ENCODE measurements at regions not wholly inside any gene's neighbourhood (a gene's known extent, or its start where the extent isn't known, plus 50 kb on each side); places are given as distances from the start of the nearest gene placed in this dataset.

- no peak for DNase-seq (ENCODE audit: low read depth in 4 of 4, low spot score in 3 of 4)
Measured at GRCh38 chr2:62447411-62447810, 58.6 kb downstream of the TMEM17 start.

GRCh38 chr2:62446491-62446890, 59.5 kb downstream of the TMEM17 start:
- no peak for DNase-seq (ENCODE audit: low read depth in 4 of 4, low spot score in 3 of 4)

GRCh38 chr2:62443886-62444285, 62.1 kb downstream of the TMEM17 start:
- no peak for DNase-seq (ENCODE audit: low read depth in 4 of 4, low spot score in 3 of 4)

GRCh38 chr2:62443471-62443870, 62.5 kb downstream of the TMEM17 start:
- DNase-seq (ENCODE audit: low read depth in 4 of 4, low spot score in 3 of 4) = no peak

DNA sequence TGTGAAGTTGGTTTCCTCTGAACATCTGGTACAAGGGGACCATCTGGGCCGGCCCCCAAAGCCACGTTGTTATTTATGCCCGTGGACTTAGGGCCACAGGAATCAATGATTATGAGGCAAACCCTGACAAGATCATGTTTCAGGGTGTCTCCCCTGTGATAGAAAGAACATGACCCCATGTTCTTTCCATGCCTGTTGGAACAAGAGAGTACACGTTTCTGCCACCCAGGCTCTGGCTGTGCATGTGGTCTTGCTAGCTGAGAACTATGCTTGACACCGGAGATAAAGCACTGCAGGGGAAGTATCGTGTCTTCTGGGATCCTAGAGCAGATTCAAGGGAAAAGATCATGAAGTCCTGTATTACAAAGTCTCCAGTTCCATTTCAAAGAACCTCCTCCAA, 64.2 kb downstream of the TMEM17 start:
- no peak for DNase-seq (ENCODE audit: low read depth in 4 of 4, low spot score in 3 of 4)

DNA sequence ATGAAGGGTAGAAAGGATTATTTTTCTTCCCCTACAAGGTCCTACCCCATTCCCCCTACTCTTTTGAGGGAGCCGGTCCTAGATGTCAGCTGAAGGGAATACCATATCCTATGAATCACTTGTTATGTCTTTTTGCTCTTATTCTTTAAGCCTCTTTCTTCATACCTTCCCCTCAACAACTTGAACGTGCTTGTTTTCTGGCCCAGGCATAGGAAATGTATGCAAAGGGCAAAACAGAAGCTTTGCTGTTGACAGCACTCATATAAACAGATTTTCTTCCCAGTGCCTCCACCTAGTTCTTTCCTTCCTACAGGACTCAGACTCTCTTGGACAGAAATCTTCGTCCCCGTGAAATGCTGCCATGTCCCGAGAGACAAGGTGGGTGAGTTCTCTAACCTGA, 64.6 kb downstream of the TMEM17 start:
- no peak for DNase-seq (ENCODE audit: low read depth in 4 of 4, low spot score in 3 of 4)

- DNase-seq (ENCODE audit: low read depth in 4 of 4, low spot score in 3 of 4) = no peak
Measured at GRCh38 chr2:62440281-62440946, 65.6 kb downstream of the TMEM17 start.

DNA sequence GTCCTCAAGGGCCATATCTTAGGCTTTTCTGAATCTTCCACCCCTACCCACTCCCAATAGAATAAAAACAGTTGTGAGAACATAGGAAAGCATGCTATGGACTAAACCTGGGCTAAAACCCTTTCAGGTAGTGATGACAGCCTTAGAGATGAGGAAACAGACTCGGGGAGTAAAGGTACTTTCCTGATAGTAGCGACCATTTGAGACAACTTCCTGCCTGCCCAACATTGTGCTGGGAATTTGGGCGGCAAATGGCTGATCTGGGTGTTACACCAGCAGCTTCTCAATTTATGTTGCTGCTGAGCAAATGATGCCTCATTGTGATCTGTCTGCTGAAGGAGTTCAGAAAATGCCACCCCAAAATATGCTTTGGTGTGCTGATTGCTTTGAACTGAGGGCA, 66.6 kb downstream of the TMEM17 start:
- no peak for DNase-seq (ENCODE audit: low read depth in 4 of 4, low spot score in 3 of 4)

DNA sequence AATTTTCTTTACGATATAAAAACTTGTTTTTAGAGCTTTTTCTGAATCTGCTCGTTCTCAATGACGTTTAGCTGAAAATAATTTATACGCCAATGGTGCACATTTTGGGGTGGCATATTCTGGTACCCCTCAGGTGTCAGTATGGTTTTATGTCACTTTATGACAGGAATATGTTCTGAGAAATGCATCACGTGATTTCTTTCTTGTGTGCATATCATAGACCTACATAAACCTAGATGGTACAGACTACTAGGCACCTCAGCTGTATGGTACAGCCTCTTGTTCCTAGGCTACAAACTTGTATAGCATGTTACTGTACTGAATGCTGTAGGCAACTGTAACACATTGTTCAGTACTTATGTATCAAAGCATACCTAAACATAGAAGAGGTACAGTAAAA, 68.2 kb downstream of the TMEM17 start:
- DNase-seq (ENCODE audit: low read depth in 4 of 4, low spot score in 3 of 4) = no peak

- no peak for DNase-seq (ENCODE audit: low read depth in 4 of 4, low spot score in 3 of 4)
Measured at GRCh38 chr2:62435720-62436119, 70.3 kb downstream of the TMEM17 start.

- no peak for DNase-seq (ENCODE audit: low read depth in 4 of 4, low spot score in 3 of 4)
Measured at GRCh38 chr2:62432407-62432806, 73.6 kb downstream of the TMEM17 start.

DNA sequence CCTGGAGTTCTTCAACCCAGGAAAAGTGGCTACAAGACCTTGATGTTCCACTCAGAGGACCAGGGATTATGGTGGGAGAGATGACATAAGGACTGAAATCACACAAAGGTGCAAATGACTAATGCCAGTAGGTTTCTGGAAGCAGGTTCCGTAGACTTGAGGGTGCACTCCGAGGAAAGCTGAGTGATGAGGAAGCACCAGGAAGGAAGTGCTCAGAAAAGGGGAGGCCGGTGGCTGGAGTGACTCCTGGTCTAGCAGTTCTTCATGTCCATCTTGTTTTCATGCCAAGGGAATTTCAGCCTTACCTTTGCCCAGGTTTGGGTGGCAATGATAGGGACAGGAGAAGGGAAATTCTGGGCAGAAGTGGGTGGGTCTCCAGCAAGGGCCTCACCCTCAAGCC, 74.5 kb downstream of the TMEM17 start:
- no peak for DNase-seq (ENCODE audit: low read depth in 4 of 4, low spot score in 3 of 4)

- DNase-seq (ENCODE audit: low read depth in 4 of 4, low spot score in 3 of 4) = no peak
Measured at GRCh38 chr2:62430146-62430545, 75.8 kb downstream of the TMEM17 start.

DNA sequence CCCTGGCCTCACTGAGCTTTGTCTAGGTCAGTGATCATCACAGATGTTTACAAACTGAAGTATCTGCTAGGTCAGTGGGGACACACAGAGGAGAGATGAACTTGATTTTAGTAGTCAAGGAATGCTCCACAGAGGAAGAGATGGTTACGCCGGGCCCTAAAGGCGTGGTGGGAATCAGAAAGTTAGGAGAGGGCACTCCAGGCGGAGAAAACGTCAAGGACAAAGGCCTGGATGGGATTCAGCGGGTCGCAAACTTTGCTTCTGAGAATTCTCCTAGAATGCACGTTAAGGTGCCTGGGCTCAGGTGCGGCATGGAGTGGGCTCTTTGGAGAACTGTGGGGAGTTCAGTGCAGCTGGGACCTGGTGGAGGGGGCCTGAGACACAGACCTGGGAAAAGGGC, 78.8 kb downstream of the TMEM17 start:
- no peak for DNase-seq (ENCODE audit: low read depth in 4 of 4, low spot score in 3 of 4)

DNA sequence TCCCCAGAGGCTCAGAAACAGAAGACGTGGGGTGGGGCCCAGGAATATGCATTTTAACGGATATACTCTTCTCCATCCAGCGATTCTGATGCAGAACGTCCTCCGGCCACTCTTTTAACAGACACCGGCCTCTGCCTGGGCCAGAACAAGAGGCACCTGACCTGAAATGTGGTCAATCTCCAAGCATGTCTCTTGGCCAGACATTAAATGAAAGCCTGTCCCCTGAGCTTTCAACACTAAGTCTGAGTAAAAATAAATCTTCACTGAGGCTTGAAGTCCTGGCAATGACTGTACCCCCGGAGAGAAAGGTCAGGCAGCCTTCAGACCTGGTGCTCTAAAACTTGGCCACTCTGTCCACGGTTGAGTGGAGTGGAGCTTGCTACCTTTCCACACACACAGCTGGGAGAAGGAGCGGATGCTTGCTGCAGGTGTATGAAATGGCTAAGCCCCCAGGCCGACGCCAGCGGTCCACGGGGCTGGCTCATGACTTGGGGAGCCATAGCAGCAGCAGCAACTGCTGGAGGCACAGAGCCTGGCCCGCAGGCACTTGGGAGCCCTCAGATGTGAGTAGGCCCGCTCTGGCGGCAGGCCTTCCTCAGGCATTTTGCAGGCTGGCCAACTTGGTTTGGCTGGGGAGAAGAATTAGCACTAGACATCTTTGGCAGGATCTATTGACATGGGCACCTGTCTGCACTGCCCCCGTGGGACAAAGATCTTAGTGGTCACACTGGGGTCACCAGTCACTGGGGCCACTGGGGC, 79.7 kb downstream of the TMEM17 start:
- no peak for DNase-seq (ENCODE audit: low read depth in 4 of 4, low spot score in 3 of 4)

DNA sequence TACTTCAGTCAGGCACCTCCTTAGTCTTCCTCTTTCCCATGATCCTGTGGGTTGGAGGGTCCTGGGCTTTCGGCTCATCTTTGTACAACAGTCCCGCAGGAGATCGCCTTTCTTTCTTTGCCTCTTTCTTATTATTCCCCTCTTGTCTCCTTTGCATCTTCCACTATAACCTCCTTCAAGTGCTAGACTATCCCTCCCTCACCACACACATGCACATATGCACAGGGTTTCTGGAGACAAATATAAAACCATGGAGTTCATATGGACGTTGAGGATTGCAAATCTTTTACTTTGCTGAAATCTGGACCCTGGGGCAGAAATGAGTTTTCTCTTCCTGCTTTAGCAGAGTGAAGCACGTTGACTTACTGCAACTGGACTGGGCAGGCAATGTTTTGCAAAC, 80.3 kb downstream of the TMEM17 start:
- no peak for DNase-seq (ENCODE audit: low read depth in 4 of 4, low spot score in 3 of 4)

GRCh38 chr2:62424899-62425298, 81.1 kb downstream of the TMEM17 start:
- no peak for DNase-seq (ENCODE audit: low read depth in 4 of 4, low spot score in 3 of 4)

- no peak for DNase-seq (ENCODE audit: low read depth in 4 of 4, low spot score in 3 of 4)
Measured at GRCh38 chr2:62423883-62424458, 82.0 kb downstream of the TMEM17 start.

DNA sequence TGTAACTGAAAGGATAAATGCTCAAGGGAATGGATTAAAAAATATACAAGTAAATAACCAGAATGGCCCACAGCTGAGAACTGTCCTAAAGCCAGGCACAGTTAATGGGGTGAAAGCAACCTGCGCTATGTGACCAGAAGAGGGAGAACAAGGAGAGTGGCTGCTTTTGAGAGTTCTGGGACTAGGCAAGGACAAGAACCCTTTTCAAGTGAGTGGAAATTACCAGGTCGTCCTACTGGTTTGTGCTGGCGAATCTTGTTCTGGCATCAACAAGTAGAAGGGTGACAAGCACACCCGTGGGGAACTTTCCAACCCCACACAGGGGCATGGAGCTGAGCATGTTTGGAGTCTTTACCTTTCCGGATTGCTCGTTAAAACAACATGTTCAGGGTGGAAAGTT, 82.8 kb downstream of the TMEM17 start:
- DNase-seq (ENCODE audit: low read depth in 4 of 4, low spot score in 3 of 4) = no peak

DNA sequence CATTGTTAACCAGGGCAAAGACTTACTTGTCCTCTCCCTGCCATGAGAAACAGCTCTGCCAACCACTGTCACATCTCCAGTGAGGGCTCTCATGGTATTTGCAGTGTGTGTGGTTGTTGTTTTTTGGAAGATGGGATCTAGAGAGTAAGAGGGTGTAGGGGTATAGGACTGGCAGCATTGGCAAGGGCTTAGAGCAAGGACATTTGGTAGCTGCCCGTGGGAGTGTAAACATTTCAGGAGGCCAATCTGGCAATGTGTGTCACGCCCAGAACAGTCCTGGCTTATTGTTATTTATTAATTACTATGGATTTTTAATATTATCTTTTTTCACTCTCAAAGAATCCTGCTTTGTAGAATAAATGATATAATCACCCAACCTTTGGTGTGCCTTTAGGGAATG, 90.5 kb downstream of the TMEM17 start:
- no peak for DNase-seq (ENCODE audit: low read depth in 4 of 4, low spot score in 3 of 4)

DNA sequence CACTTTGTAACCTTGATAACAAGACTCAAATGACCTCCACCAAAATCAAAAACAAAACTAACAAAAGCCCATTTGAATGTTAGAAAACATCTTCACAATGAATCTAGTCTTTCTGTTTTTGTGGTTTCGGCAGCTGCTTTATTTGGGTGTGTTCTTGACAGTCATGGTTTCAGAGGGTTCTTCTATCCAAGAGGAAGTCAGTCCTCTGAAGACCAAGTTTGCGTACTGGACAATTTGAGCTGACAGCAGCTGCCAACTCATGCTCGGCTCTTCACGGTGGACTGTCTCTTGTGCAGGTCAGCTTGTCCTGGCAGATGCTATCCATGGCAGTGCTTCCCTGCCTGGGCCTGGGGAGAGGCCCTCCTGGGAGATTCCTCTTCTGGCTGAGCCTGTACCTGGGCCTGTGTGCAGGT, 91.0 kb downstream of the TMEM17 start:
- DNase-seq (ENCODE audit: low read depth in 4 of 4, low spot score in 3 of 4) = no peak

DNA sequence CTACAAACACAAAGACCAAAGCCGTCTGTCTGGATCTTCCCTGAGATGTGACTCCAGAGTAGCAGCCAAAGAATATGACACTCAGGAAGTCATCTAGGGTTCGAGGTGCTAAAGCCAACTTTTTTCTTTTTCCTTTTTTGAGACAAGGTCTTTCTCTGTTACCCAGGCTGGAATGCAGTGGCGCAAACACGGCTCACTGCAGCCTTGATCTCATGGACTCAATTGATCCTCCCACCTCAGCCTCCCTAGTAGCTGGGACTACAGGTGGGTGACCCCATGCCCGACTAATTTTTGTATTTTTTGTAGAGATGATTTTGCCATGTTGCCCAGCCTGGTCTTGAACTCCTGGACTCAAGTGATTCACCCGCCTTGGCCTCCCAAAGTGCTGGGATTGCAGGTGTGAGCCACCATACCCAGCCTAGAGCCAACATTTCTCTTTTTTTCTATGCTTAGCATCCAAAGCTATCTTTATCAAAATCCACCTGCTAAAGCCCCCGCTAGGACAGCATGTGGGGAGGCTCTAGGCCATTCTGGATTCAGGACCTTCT, 92.8 kb downstream of the TMEM17 start:
- no peak for DNase-seq (ENCODE audit: low read depth in 4 of 4, low spot score in 3 of 4)
